HepG2 (cell line): ENCODE measurements at regions not wholly inside any gene's neighbourhood (a gene's known extent, or its start where the extent isn't known, plus 50 kb on each side); places are given as distances from the start of the nearest gene placed in this dataset.
A peak's percentile ranks its signal among the peaks of the same experiment; 100 is the strongest.

Source experiments
- ATAC-seq: fragments of 200-7000 bp; cut with Tn5 transposase; 3 replicates; pipeline ENCODE4 v1.9.1; 2020; ENCODE audit warnings: mild to moderate bottlenecking, moderate library complexity
- BruUV-seq: library from RNA; stranded (reverse); fragments of 400-500 nt; replicated peaks from 2 replicates; lab custom pipeline; 2021; lab: Mats Ljungman, UMichigan
- CTCF ChIA-PET: fragments of 300-600 bp; formaldehyde crosslinking; extraction: SDS; loops from one replicate; lab custom pipeline; 2021; ENCODE audit warnings: low total read pairs, inconsistent platforms, low intra/inter-chr PET ratio; lab: Yijun Ruan, JAX
- POLR2A ChIA-PET: fragments of 350-600 bp; sonication (Branson Sonifier 250); formaldehyde crosslinking; loops from one replicate; lab custom pipeline; 2020; ENCODE audit warnings: antibody characterized with exemption, inconsistent platforms; lab: Yijun Ruan, JAX
- DNase-seq: peaks from one replicate; pipeline ENCODE4 v3.0.0-alpha.2; 2015; ENCODE audit warnings: low spot score
- FAIRE-seq: peaks from 3 replicates; lab custom pipeline; 2011; peaks lifted over from hg19 to GRCh38; lab: Jason Lieb, UNC
- H2AFZ ChIP-seq: one replicate; pipeline ENCODE4 v1.6.1; 2011; ENCODE audit warnings: low read length, inconsistent platforms
- H3K27ac ChIP-seq: fragments of 300-600 bp; 3 replicates; pipeline ENCODE4 v1.8.0; 2011; ENCODE audit warnings: mixed run types, mild to moderate bottlenecking, mixed read lengths, low read length, inconsistent platforms; ENCODE audit not compliant: insufficient read depth; ENCODE audit errors: extremely low read length
- H3K27me3 ChIP-seq, 2 experiments: fragments of 200-600 bp in 1 of 2; 2 replicates in 1 of 2; 3 replicates in 1 of 2; pipeline versions ENCODE4 v1.6.0 to v1.8.0; 2011; ENCODE audit warnings: low read length in 2 of 2, mild to moderate bottlenecking in 2 of 2, moderate library complexity in 2 of 2, inconsistent platforms in 1 of 2; ENCODE audit not compliant: insufficient read depth in 2 of 2, control insufficient read depth in 1 of 2
- H3K36me3 ChIP-seq, 2 experiments: fragments of 200-600 bp in 1 of 2; replicated peaks in 1 of 2; 2 replicates in 1 of 2; 3 replicates in 1 of 2; pipeline versions ENCODE4 v1.5.1 to v1.8.0; 2011; ENCODE audit warnings: low read length in 2 of 2, inconsistent platforms in 1 of 2; ENCODE audit not compliant: insufficient read depth in 2 of 2, control insufficient read depth in 1 of 2
- H3K4me1 ChIP-seq: 2 replicates; pipeline ENCODE4 v1.5.1; 2012; ENCODE audit warnings: low read length, inconsistent platforms; ENCODE audit not compliant: insufficient read depth
- H3K4me2 ChIP-seq: 2 replicates; pipeline ENCODE4 v1.6.0; 2011; ENCODE audit warnings: low read depth, low read length, inconsistent platforms
- H3K4me3 ChIP-seq, 3 experiments: fragments of 200-600 bp in 1 of 3; sonication (generic), shearing (Covaris generic) in 1 of 3; replicated peaks in 1 of 3; 2 replicates each; pipeline ENCODE4 v1.5.1; 2011 to 2016; ENCODE audit warnings: low read length in 3 of 3, inconsistent platforms in 2 of 3, low read depth in 2 of 3, mild to moderate bottlenecking in 2 of 3, control low read depth in 1 of 3, mixed read lengths in 1 of 3; ENCODE audit not compliant: insufficient read depth in 1 of 3
- H3K79me2 ChIP-seq: one replicate; pipeline ENCODE4 v1.6.1; 2011; ENCODE audit warnings: low read length, inconsistent platforms; ENCODE audit not compliant: insufficient read depth
- H3K9ac ChIP-seq: 2 replicates; pipeline ENCODE4 v1.6.0; 2011; ENCODE audit warnings: mild to moderate bottlenecking, low read depth, low read length, inconsistent platforms; ENCODE audit not compliant: insufficient read depth
- H3K9me3 ChIP-seq: 2 replicates; pipeline ENCODE4 v1.5.1; 2012; ENCODE audit warnings: mild to moderate bottlenecking, low read length
- H4K20me1 ChIP-seq: 2 replicates; pipeline ENCODE4 v1.6.0; 2011; ENCODE audit warnings: inconsistent platforms, mild to moderate bottlenecking, low read length, moderate library complexity; ENCODE audit not compliant: insufficient read depth
- ATF7-NPFF ChIP-seq: sonication (generic); formaldehyde crosslinking; IDR thresholded peaks from 2 replicates; pipeline ENCODE4 v1.8.1; 2023; ENCODE audit warnings: mild to moderate bottlenecking, low read depth, missing genetic modification reagents, moderate library complexity
- DMAP1 ChIP-seq: IDR thresholded peaks from 2 replicates; pipeline ENCODE4 v1.6.1; 2016
- DNMT3B ChIP-seq: conservative IDR thresholded peaks from 2 replicates; pipeline ENCODE4 v1.6.1; 2016; ENCODE audit warnings: missing biosample characterization, control low read depth
- DPF2 ChIP-seq: sonication (generic); formaldehyde crosslinking; IDR thresholded peaks from 2 replicates; pipeline ENCODE4 v1.4.0; 2020; ENCODE audit warnings: mild to moderate bottlenecking, low read depth, missing genetic modification reagents, borderline replicate concordance
- HDAC2 ChIP-seq: sonication (generic); formaldehyde crosslinking; IDR thresholded peaks from 2 replicates; pipeline ENCODE4 v1.4.0; 2020; ENCODE audit warnings: missing genetic modification reagents
- KDM1A ChIP-seq: IDR thresholded peaks from 2 replicates; pipeline ENCODE4 v1.6.1; 2016; ENCODE audit warnings: missing compliant biosample characterization
- RFX3 ChIP-seq: IDR thresholded peaks from 2 replicates; pipeline ENCODE4 v1.6.1; 2016; ENCODE audit warnings: missing biosample characterization, missing genetic modification reagents
- RNF2 ChIP-seq: fragments of 450-650 bp; conservative IDR thresholded peaks from 2 replicates; pipeline ENCODE4 v1.6.1; 2016; ENCODE audit warnings: low read depth
- SAP130 ChIP-seq: IDR thresholded peaks from 2 replicates; pipeline ENCODE4 v1.6.1; 2016; ENCODE audit warnings: low read depth
- SMARCE1 ChIP-seq: fragments of 450-650 bp; IDR thresholded peaks from 2 replicates; pipeline ENCODE4 v1.6.1; 2017; ENCODE audit warnings: borderline replicate concordance
- ZKSCAN8 ChIP-seq: IDR thresholded peaks from 2 replicates; pipeline ENCODE4 v1.6.1; 2016; ENCODE audit warnings: borderline replicate concordance, missing genetic modification reagents, missing compliant biosample characterization
- ZNF572 ChIP-seq: sonication (generic); formaldehyde crosslinking; IDR thresholded peaks from 2 replicates; pipeline ENCODE4 v1.5.1; 2020; ENCODE audit warnings: mild to moderate bottlenecking, missing genetic modification reagents
- ZNF660 ChIP-seq: sonication (generic); formaldehyde crosslinking; IDR thresholded peaks from 2 replicates; pipeline ENCODE4 v1.5.1; 2020; ENCODE audit warnings: mild to moderate bottlenecking, low read depth, missing genetic modification reagents, borderline replicate concordance
- ZNF670 ChIP-seq: sonication (generic); formaldehyde crosslinking; IDR thresholded peaks from 2 replicates; pipeline ENCODE4 v1.8.0; 2022; ENCODE audit warnings: mild to moderate bottlenecking, missing genetic modification reagents, borderline replicate concordance
- ZNF7 ChIP-seq: IDR thresholded peaks from 2 replicates; pipeline ENCODE4 v1.6.1; 2016; ENCODE audit warnings: missing biosample characterization, missing genetic modification reagents
- WGBS: methylation state at CpG from one replicate; pipeline ENCODE4 v1.1.6; 2017; ENCODE audit warnings: low lambda C conversion rate; 5-methylcytosine and 5-hydroxymethylcytosine counted together
- in situ Hi-C: cut with HindIII; loops from 2 replicates; pipeline ENCODE4 v1.10.0; 2017; ENCODE audit warnings: low pct_unique_long_range_greater_than_20kb; ENCODE audit not compliant: extremely low pct_ligation_motif_present
- intact Hi-C: fragments of 100-400 bp; cut with micrococcal nuclease; formaldehyde crosslinking; loops from one replicate; pipeline ENCODE4 v1.10.0; 2022; ENCODE audit not compliant: unreplicated experiment
- TF ChIP-seq, protein P1 (sequence below): sonication (generic); formaldehyde crosslinking; IDR thresholded peaks from 2 replicates; pipeline ENCODE4 v1.5.1; 2020; ENCODE audit warnings: mild to moderate bottlenecking, missing genetic modification reagents, borderline replicate concordance
- TF ChIP-seq, protein P2 (sequence below): sonication (generic); formaldehyde crosslinking; IDR thresholded peaks from 2 replicates; pipeline ENCODE4 v1.5.0; 2020; ENCODE audit warnings: mild to moderate bottlenecking, missing genetic modification reagents
- TF ChIP-seq, protein P3 (sequence below): IDR thresholded peaks from 2 replicates; pipeline ENCODE4 v1.6.1; 2016; ENCODE audit warnings: missing compliant biosample characterization, missing genetic modification reagents, borderline replicate concordance
- TF ChIP-seq, protein P4 (sequence below): IDR thresholded peaks from 2 replicates; pipeline ENCODE4 v1.6.1; 2018; ENCODE audit warnings: missing genetic modification reagents, mild to moderate bottlenecking, missing compliant biosample characterization

GRCh38 chr10:78894841-78895195 is 173.9 kb upstream of the ZMIZ1 start (continued):
- peak; percentile 47 for TF ChIP-seq HDAC2 (CRISPR knock-in tag)
- no peak for TF ChIP-seq ZNF660
- 0 out of 2 replicates have a peak, but pooled peaks have one; percentile 15 for TF ChIP-seq DPF2
- TF ChIP-seq ZNF7 (CRISPR knock-in tag) = peak; percentile 13; the same call in 1 of the 2 replicates
- TF ChIP-seq DNMT3B (CRISPR knock-in tag) = no peak
- TF ChIP-seq, protein P1, sequence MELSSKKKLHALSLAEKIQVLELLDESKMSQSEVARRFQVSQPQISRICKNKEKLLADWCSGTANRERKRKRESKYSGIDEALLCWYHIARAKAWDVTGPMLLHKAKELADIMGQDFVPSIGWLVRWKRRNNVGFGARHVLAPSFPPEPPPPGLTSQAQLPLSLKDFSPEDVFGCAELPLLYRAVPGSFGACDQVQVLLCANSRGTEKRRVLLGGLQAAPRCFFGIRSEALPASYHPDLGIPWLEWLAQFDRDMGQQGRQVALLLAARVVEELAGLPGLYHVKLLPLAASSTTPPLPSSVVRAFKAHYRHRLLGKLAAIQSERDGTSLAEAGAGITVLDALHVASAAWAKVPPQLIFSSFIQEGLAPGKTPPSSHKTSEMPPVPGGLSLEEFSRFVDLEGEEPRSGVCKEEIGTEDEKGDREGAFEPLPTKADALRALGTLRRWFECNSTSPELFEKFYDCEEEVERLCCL = no peak

GRCh38 chr10:78895469-78895868 is 173.3 kb upstream of the ZMIZ1 start:
- in situ Hi-C loops (no loop called here), intact Hi-C loops (no loop called here)
- ATAC-seq (no peak), DNase-seq (no peak), FAIRE-seq (no peak)
- BruUV-seq = no TSS peak
- Histone ChIP-seq H3K4me3 (no peak overlapping the region), H3K4me1 (peaks cover 36% of the 10 kb centered on the region), H3K9me3 (no peaks in the 10 kb centered on the region), H3K27me3 (peaks cover 0 to 50% of the 10 kb centered on the region in 2 experiments; a peak in 3 of 5 replicates), H3K4me2 (no peak overlapping the region), H2AFZ (no peak overlapping the region), H3K27ac (no peak overlapping the region), H3K9ac (no peak overlapping the region), H3K79me2 (no peaks in the 10 kb centered on the region), H4K20me1 (no peaks in the 10 kb centered on the region), H3K36me3 (no peaks in the 10 kb centered on the region)
- CTCF ChIA-PET = no interaction called here
- TF ChIP-seq ZNF670 (CRISPR knock-in tag) (no peak), SAP130 (CRISPR knock-in tag) (no peak), RFX3 (no peak), SMARCE1 (no peak), ZKSCAN8 (CRISPR knock-in tag) (no peak), ZNF572 (no peak), ATF7-NPFF (no peak), DMAP1 (no peak), RNF2 (no peak), KDM1A (no peak)
- TF ChIP-seq, protein P2, sequence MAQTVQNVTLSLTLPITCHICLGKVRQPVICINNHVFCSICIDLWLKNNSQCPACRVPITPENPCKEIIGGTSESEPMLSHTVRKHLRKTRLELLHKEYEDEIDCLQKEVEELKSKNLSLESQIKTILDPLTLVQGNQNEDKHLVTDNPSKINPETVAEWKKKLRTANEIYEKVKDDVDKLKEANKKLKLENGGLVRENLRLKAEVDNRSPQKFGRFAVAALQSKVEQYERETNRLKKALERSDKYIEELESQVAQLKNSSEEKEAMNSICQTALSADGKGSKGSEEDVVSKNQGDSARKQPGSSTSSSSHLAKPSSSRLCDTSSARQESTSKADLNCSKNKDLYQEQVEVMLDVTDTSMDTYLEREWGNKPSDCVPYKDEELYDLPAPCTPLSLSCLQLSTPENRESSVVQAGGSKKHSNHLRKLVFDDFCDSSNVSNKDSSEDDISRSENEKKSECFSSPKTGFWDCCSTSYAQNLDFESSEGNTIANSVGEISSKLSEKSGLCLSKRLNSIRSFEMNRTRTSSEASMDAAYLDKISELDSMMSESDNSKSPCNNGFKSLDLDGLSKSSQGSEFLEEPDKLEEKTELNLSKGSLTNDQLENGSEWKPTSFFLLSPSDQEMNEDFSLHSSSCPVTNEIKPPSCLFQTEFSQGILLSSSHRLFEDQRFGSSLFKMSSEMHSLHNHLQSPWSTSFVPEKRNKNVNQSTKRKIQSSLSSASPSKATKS (CRISPR knock-in tag) = no peak
- TF ChIP-seq, protein P3, sequence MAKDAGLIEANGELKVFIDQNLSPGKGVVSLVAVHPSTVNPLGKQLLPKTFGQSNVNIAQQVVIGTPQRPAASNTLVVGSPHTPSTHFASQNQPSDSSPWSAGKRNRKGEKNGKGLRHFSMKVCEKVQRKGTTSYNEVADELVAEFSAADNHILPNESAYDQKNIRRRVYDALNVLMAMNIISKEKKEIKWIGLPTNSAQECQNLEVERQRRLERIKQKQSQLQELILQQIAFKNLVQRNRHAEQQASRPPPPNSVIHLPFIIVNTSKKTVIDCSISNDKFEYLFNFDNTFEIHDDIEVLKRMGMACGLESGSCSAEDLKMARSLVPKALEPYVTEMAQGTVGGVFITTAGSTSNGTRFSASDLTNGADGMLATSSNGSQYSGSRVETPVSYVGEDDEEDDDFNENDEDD = no peak
- TF ChIP-seq, protein P4, sequence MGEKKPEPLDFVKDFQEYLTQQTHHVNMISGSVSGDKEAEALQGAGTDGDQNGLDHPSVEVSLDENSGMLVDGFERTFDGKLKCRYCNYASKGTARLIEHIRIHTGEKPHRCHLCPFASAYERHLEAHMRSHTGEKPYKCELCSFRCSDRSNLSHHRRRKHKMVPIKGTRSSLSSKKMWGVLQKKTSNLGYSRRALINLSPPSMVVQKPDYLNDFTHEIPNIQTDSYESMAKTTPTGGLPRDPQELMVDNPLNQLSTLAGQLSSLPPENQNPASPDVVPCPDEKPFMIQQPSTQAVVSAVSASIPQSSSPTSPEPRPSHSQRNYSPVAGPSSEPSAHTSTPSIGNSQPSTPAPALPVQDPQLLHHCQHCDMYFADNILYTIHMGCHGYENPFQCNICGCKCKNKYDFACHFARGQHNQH (CRISPR knock-in tag) = no peak
- 62% methylated on average over 8 of the region's 8 CpGs for WGBS
- POLR2A ChIA-PET = no interaction called here
